Mucosa of rectum (tissue), 2 donors: ENCODE measurements at regions not wholly inside any gene's neighbourhood (a gene's known extent, or its start where the extent isn't known, plus 50 kb on each side); places are given as distances from the start of the nearest gene placed in this dataset.

Experiments
- H3K27ac ChIP-seq, 2 donors: one replicate each; pipeline ENCODE4 v1.7.0; 2013; ENCODE audit warnings: inconsistent platforms in 2 of 2, low read depth in 2 of 2, low read length in 2 of 2
- H3K27me3 ChIP-seq, 2 donors: one replicate each; pipeline ENCODE4 v1.7.0; 2013; ENCODE audit warnings: low read length in 2 of 2; ENCODE audit not compliant: control insufficient read depth in 2 of 2, insufficient read depth in 2 of 2
- H3K36me3 ChIP-seq, 2 donors: one replicate each; pipeline ENCODE4 v1.7.0; 2013; ENCODE audit warnings: low read length in 2 of 2; ENCODE audit not compliant: control insufficient read depth in 2 of 2, insufficient read depth in 2 of 2
- H3K4me1 ChIP-seq, 2 donors: one replicate each; pipeline ENCODE4 v1.7.0; 2013; ENCODE audit warnings: low read length in 2 of 2, mild to moderate bottlenecking in 1 of 2; ENCODE audit not compliant: control insufficient read depth in 2 of 2, insufficient read depth in 2 of 2
- H3K4me3 ChIP-seq, 2 donors: one replicate each; pipeline ENCODE4 v1.7.0; 2013; ENCODE audit warnings: low read length in 2 of 2
- H3K9ac ChIP-seq, 2 donors: one replicate each; pipeline ENCODE4 v1.7.0; 2013; ENCODE audit warnings: low read length in 2 of 2, low read depth in 1 of 2, mild to moderate bottlenecking in 1 of 2
- H3K9me3 ChIP-seq, 2 donors: one replicate each; pipeline ENCODE4 v1.7.0; 2013; ENCODE audit warnings: low read length in 2 of 2; ENCODE audit not compliant: control insufficient read depth in 2 of 2
- donor health status: healthy.
- donor health status: Normal muscosa, but diverticular disease.

- Histone ChIP-seq H3K27ac (no peak overlapping the region), H3K4me1 (no peaks in the 10 kb centered on the region), H3K9me3 (no peaks in the 10 kb centered on the region), H3K27me3 (no peaks in the 10 kb centered on the region), H3K36me3 (no peaks in the 10 kb centered on the region), H3K4me3 (no peak overlapping the region), H3K9ac (no peak overlapping the region)
Observed at GRCh38 chr3:51618496-51618895, 52.6 kb upstream of the TEX264 start.

GRCh38 chr3:51619983-51620382 lies 51.1 kb upstream of the TEX264 start:
- Histone ChIP-seq H3K4me3 (no peak overlapping the region), H3K27ac (no peak overlapping the region), H3K36me3 (no peaks in the 10 kb centered on the region), H3K9ac (no peak overlapping the region), H3K9me3 (no peaks in the 10 kb centered on the region), H3K27me3 (no peaks in the 10 kb centered on the region), H3K4me1 (no peaks in the 10 kb centered on the region)

DNA sequence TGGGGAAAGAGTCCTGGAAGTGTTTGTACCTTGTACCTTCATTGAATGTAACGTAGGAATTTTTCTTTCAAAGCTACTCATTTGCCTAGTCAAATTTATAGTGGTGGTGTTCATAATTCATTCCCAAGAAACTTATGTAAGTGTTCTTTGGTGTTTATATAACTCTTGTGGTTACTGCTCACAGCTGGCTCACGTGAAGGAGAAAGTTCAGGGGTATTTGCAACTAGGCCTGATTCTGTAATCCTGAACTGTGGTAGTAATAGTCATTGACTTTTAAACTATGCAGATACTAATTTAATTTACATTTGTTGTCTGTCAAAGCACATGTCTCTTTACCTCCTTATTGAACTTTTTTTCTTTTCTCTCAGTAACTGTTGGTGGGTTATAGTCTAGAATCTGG lies 50.5 kb upstream of the TEX264 start:
- H3K27ac ChIP-seq, result no peak overlapping the region
- no peak overlapping the region for H3K4me3 ChIP-seq
- H3K4me1 ChIP-seq, result no peaks in the 10 kb centered on the region

DNA sequence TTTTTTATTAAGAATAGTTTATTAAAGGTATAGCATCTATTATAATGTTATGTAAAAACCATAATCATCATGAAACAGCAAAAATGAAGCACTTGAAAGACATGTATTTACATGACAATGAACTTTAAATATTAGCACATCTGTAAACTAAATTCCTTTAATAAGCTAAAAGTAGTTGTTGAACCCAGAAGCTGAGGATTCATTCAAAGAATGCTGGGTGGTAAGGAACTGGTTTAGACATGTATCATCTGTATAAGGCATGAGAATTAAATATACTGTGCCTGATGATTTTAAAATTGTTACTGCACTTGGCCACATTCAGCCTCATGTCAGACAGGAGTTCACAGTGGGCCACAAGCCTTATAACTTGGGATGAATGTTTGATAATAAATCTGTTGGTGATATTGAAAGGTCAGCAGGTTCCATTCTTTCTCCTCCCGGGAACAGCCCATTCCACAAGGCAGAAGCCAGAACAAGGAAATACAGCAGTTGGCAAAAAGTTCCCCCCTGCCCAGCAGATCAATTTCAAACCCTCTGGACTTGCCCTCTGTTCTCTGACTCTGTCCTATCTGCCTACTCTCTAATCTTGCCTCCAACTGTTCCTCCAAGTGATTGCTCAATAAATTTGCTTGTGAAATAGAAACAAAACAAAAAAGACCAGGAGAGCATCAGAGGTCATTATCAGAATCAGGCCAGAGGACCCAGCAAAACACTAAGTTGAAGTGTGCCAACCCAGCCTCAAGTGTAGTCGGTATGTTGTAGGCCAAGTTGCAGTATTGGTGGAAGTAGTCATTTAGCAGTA lies 49.8 kb upstream of the TEX264 start:
- H3K9me3 ChIP-seq, result no peaks in the 10 kb centered on the region
- H3K36me3 ChIP-seq, result no peaks in the 10 kb centered on the region
- H3K9ac ChIP-seq, result no peak overlapping the region
- H3K27me3 ChIP-seq, result no peaks in the 10 kb centered on the region
- H3K4me1 ChIP-seq, result no peaks in the 10 kb centered on the region
- H3K4me3 ChIP-seq, result no peak overlapping the region
- peak overlapping the region; percentile 0 to 14 for H3K27ac ChIP-seq

More for the DNA sequence above, 50.5 kb upstream of the TEX264 start:
- Histone ChIP-seq H3K27me3 (no peaks in the 10 kb centered on the region), H3K9ac (no peak overlapping the region), H3K9me3 (no peaks in the 10 kb centered on the region), H3K36me3 (no peaks in the 10 kb centered on the region)
